Tibial artery (tissue), 4 donors: ENCODE measurements at regions not wholly inside any gene's neighbourhood (a gene's known extent, or its start where the extent isn't known, plus 50 kb on each side); places are given as distances from the start of the nearest gene placed in this dataset.
A peak's percentile ranks its signal among the peaks of the same experiment; 100 is the strongest.

ENCODE experiments used
- DNase-seq, 2 donors: peaks; one replicate each; pipeline ENCODE4 v3.0.0-alpha.2; 2019
- H3K27ac ChIP-seq, 2 donors: fragments of 200-600 bp; sonication (generic) in 1 of 2; 1 replicate in 1 of 2; 2 replicates in 1 of 2; pipeline ENCODE4 v1.5.1; 2018 to 2019; ENCODE audit warnings: mild to moderate bottlenecking in 1 of 2
- H3K27me3 ChIP-seq, 2 donors: fragments of 200-600 bp; sonication (generic) in 1 of 2; one replicate each; pipeline versions ENCODE4 v1.5.1 to v1.6.0; 2016 to 2019
- H3K36me3 ChIP-seq, 3 donors: fragments of 200-600 bp; sonication (generic) in 2 of 3; one replicate each; pipeline ENCODE4 v1.5.1; 2016 to 2019; ENCODE audit warnings: mild to moderate bottlenecking in 2 of 3
- H3K4me1 ChIP-seq, 4 donors: fragments of 200-600 bp; sonication (generic) in 2 of 4; 1 replicate in 3 of 4; 2 replicates in 1 of 4; pipeline ENCODE4 v1.5.1; 2016 to 2019
- H3K4me3 ChIP-seq, 2 donors: fragments of 200-600 bp; sonication (generic) in 1 of 2; 1 replicate in 1 of 2; 2 replicates in 1 of 2; pipeline ENCODE4 v1.5.1; 2018 to 2019; ENCODE audit warnings: mild to moderate bottlenecking in 2 of 2
- H3K9me3 ChIP-seq, 3 donors: fragments of 200-600 bp; sonication (generic) in 1 of 3; one replicate each; pipeline ENCODE4 v1.5.1; 2016 to 2019
- CTCF ChIP-seq, 2 experiments: fragments of 200-600 bp in 1 of 2; fragments of 450-650 bp in 1 of 2; IDR thresholded peaks; one replicate each; pipeline ENCODE4 v1.5.1; 2017 to 2019; ENCODE audit warnings: antibody characterized with exemption in 2 of 2, mild to moderate bottlenecking in 1 of 2, moderate library complexity in 1 of 2
- intact Hi-C: fragments of 100-400 bp; cut with DNase I; formaldehyde crosslinking; loops from one replicate; pipeline ENCODE4 v1.15.0; 2023; ENCODE audit warnings: low total_unique reads

DNA sequence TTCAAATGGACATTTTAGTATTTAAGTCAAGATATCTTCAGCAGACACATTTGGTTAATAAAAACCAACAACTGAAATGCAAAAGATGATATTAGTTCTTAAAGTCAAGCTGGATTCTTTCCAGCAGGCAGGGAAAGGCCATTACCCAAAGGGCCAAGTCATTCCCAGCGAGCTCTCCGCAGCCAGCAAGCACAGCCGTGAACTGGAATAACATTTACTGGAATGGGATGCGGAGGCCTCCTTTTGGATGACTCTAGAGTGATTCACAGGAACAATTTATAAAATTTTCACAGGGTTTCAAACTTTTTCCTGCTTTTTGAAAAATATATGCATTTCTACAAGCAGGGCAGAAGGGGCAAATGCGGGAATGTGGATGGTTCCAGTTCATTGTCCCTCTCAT lies 76.6 kb upstream of the DAB2 start:
- TF ChIP-seq CTCF (IDR thresholded peaks at IDR 0.05) = no peak
- no peaks in the 10 kb centered on the region for H3K36me3 ChIP-seq
- H3K4me1 ChIP-seq = peaks cover 0 to 42% (median 17%) of the 10 kb centered on the region in 4 donors
- H3K27ac ChIP-seq = peak overlapping the region; percentile 45 to 48
- no peaks in the 10 kb centered on the region for H3K27me3 ChIP-seq
- peak in 1 of 2 donors; percentile 54 for DNase-seq
- H3K4me3 ChIP-seq = peak overlapping the region in 1 of 2 donors; percentile 10
- intact Hi-C loops = no loop called here
- H3K9me3 ChIP-seq = no peaks in the 10 kb centered on the region

DNA sequence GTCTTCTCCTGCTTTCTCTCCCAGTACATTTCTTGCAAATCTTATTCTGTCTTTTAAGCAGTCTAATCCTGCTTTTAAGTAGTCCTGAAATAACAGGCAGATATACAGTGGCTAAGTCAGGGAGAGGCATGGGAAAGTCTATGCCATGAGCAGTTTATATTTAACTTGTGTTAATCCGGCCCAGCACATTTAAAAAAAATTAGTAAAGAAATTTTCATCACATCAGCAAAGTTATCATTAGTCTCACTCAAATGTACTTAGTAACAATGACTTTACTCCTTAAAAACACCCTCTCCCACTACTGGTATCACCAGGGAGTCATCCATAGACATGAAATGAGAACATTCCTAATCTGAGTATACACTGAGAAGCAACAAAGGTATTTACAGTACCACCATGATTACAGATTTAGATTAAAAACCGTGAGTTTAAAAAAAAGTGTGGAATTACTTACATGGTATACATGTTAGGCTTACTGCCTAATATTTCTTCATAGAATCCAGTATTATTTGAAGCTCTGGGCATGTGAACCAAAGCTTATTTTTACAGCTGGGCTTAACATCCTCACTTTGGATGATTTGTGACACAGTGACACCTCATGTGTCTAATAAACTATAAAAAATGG lies 75.9 kb upstream of the DAB2 start:
- Histone ChIP-seq H3K36me3 (no peaks in the 10 kb centered on the region), H3K27me3 (no peaks in the 10 kb centered on the region), H3K4me1 (peaks cover 0 to 42% (median 17%) of the 10 kb centered on the region in 4 donors), H3K9me3 (no peaks in the 10 kb centered on the region), H3K27ac (peak overlapping the region in 1 of 2 donors; percentile 45), H3K4me3 (no peak overlapping the region)
- TF ChIP-seq CTCF (IDR thresholded peaks at IDR 0.05) = no peak
- intact Hi-C loops = no loop called here
- DNase-seq = no peak

DNA sequence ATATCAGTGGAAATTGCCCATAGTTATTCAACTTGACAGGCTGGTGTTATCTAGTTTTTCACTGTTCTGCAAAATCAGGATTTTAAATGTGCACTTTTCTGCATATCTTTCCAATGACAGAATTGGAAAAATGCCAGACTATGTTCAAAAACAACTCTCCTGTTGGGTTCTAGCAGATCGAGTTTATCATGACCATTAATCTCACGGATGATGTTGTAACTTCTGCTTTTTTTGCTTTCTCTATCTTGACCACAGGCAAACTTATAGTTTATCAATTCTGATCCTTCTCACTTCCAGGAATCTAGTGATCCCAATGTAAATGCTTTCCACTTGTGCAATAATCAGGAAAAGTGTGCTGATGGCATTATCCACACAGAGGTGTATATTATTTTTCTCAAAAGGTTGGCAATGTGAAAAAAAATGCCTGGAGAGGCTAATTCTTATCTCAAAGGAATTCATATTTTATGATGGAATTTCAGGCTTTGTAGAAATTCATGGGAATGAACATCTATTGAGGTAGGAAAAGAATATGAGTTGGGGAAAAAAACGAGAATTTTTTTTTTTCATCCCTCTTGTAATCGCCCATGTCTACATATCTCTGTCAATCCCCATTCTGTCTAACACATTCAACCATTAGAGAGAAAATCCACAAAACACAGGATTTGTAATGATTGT lies 73.6 kb upstream of the DAB2 start:
- no peaks in the 10 kb centered on the region for H3K27me3 ChIP-seq
- H3K27ac ChIP-seq = no peak overlapping the region
- H3K36me3 ChIP-seq = no peaks in the 10 kb centered on the region
- intact Hi-C loops = no loop called here
- no peak overlapping the region for H3K4me3 ChIP-seq
- no peak for DNase-seq
- TF ChIP-seq CTCF (IDR thresholded peaks at IDR 0.05) = no peak
- peaks cover 0 to 58% (median 17%) of the 10 kb centered on the region in 4 donors for H3K4me1 ChIP-seq
- H3K9me3 ChIP-seq = no peaks in the 10 kb centered on the region

- DNase-seq = no peak
- intact Hi-C loops = no loop called here
- TF ChIP-seq CTCF (IDR thresholded peaks at IDR 0.05) = no peak
- Histone ChIP-seq H3K9me3 (no peaks in the 10 kb centered on the region), H3K27ac (no peak overlapping the region), H3K36me3 (no peaks in the 10 kb centered on the region), H3K4me1 (peaks cover 0 to 47% (median 9%) of the 10 kb centered on the region in 4 donors), H3K4me3 (no peak overlapping the region), H3K27me3 (no peaks in the 10 kb centered on the region)
Observed at GRCh38 chr5:39497322-39497721, 72.5 kb upstream of the DAB2 start.

GRCh38 chr5:39495227-39495626 lies 70.4 kb upstream of the DAB2 start:
- peaks cover 0 to 11% (median 0%) of the 10 kb centered on the region in 3 donors for H3K9me3 ChIP-seq
- DNase-seq = no peak
- no peak overlapping the region for H3K4me3 ChIP-seq
- no peak overlapping the region for H3K27ac ChIP-seq
- intact Hi-C loops = no loop called here
- no peaks in the 10 kb centered on the region for H3K36me3 ChIP-seq
- H3K4me1 ChIP-seq = peaks cover 0 to 30% (median 0%) of the 10 kb centered on the region in 4 donors
- no peak for TF ChIP-seq CTCF (IDR thresholded peaks at IDR 0.05)
- H3K27me3 ChIP-seq = no peaks in the 10 kb centered on the region
